Epithelial cell of esophagus (primary cell): ENCODE measurements at regions not wholly inside any gene's neighbourhood (a gene's known extent, or its start where the extent isn't known, plus 50 kb on each side); places are given as distances from the start of the nearest gene placed in this dataset.

ENCODE experiments used
- DNase-seq: peaks from one replicate; pipeline ENCODE4 v3.0.0; 2010; ENCODE audit warnings: low read depth
- H3K4me3 ChIP-seq: 2 replicates; pipeline ENCODE4 v1.5.1; 2011; ENCODE audit warnings: mild to moderate bottlenecking, low read length, control low read depth
- CTCF ChIP-seq: IDR thresholded peaks from 2 replicates; pipeline ENCODE4 v1.5.1; 2011; ENCODE audit warnings: low read depth, mild to moderate bottlenecking, low read length, control low read depth, inconsistent platforms; ENCODE audit not compliant: insufficient read depth; ENCODE audit errors: missing control alignments

GRCh38 chr3:124351430-124352148 lies 359.7 kb upstream of the ROPN1 start:
- no peak overlapping the region for H3K4me3 ChIP-seq
- peak; percentile 72 for TF ChIP-seq CTCF
- DNase-seq = peak; percentile 76

GRCh38 chr3:124352149-124352539 lies 360.2 kb upstream of the ROPN1 start:
- H3K4me3 ChIP-seq = no peak overlapping the region
- DNase-seq = no peak
- no peak for TF ChIP-seq CTCF

GRCh38 chr3:124353691-124354090 lies 361.8 kb upstream of the ROPN1 start:
- no peak for TF ChIP-seq CTCF
- no peak overlapping the region for H3K4me3 ChIP-seq
- no peak for DNase-seq

- no peak for TF ChIP-seq CTCF
- DNase-seq = no peak
- H3K4me3 ChIP-seq = no peak overlapping the region
Measured at GRCh38 chr3:124354150-124354549, 362.2 kb upstream of the ROPN1 start.

- DNase-seq = no peak
- no peak overlapping the region for H3K4me3 ChIP-seq
- TF ChIP-seq CTCF = no peak
Measured at GRCh38 chr3:124358156-124358555, 366.2 kb upstream of the ROPN1 start.

GRCh38 chr3:124360155-124360554 lies 368.2 kb upstream of the ROPN1 start:
- no peak for TF ChIP-seq CTCF
- H3K4me3 ChIP-seq = no peak overlapping the region
- DNase-seq = no peak

- DNase-seq = no peak
- no peak overlapping the region for H3K4me3 ChIP-seq
- no peak for TF ChIP-seq CTCF
Measured at GRCh38 chr3:124360563-124360962, 368.6 kb upstream of the ROPN1 start.
